Astrocyte of the cerebellum (primary cell): ENCODE measurements at regions not wholly inside any gene's neighbourhood (a gene's known extent, or its start where the extent isn't known, plus 50 kb on each side); places are given as distances from the start of the nearest gene placed in this dataset.

Experiments used
- DNase-seq: peaks from one replicate; pipeline ENCODE4 v3.0.0-alpha.2; 2011; ENCODE audit warnings: low read depth
- H3K4me3 ChIP-seq: 2 replicates; pipeline ENCODE4 v1.5.1; 2011; ENCODE audit warnings: mild to moderate bottlenecking, low read depth, low read length, moderate library complexity
- in situ Hi-C: cut with HindIII; loops from 2 replicates; pipeline ENCODE4 v1.10.0; 2017; ENCODE audit warnings: low sequenced_read_pairs
- TF ChIP-seq, protein P1 (sequence below): IDR thresholded peaks from 2 replicates; pipeline ENCODE4 v1.5.1; 2012; ENCODE audit warnings: low read length, low read depth, moderate library complexity, mild to moderate bottlenecking; ENCODE audit errors: missing control alignments

DNA sequence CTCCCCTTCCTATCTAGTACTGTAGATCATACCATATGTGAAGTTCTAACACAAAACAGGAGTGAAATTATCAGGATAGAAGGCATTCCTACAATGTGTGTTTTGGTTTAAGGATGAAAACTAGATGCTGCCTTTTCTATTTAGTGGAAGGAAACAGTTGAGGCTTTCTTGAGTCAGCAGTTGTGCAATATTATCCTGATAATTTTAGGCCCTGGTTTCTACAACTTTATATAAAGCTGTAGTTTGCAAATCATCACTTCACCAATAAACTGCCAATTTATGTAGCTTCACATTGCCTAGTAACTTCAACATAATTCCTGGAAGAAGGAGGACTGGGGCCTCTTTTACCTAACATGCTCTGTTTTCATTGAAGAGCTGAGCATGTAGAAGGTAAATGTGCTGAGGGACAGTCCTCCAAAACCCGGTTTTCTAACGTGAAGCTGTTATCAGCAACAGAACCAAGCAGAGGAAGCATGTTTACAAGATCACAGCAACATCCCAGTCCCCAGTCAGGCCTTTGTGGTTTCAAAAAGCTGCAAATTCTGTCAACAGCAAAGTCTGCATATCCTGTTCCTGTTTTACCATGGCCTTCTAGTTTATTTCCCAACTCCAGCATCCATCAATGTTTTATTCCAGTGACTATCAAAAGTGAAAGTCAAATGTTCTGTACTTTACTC lies 513.4 kb upstream of the MEF2C start:
- TF ChIP-seq, protein P1, sequence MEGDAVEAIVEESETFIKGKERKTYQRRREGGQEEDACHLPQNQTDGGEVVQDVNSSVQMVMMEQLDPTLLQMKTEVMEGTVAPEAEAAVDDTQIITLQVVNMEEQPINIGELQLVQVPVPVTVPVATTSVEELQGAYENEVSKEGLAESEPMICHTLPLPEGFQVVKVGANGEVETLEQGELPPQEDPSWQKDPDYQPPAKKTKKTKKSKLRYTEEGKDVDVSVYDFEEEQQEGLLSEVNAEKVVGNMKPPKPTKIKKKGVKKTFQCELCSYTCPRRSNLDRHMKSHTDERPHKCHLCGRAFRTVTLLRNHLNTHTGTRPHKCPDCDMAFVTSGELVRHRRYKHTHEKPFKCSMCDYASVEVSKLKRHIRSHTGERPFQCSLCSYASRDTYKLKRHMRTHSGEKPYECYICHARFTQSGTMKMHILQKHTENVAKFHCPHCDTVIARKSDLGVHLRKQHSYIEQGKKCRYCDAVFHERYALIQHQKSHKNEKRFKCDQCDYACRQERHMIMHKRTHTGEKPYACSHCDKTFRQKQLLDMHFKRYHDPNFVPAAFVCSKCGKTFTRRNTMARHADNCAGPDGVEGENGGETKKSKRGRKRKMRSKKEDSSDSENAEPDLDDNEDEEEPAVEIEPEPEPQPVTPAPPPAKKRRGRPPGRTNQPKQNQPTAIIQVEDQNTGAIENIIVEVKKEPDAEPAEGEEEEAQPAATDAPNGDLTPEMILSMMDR, result no peak
- no peak overlapping the region for H3K4me3 ChIP-seq
- no peak for DNase-seq
- in situ Hi-C loops, result no loop called here

DNA sequence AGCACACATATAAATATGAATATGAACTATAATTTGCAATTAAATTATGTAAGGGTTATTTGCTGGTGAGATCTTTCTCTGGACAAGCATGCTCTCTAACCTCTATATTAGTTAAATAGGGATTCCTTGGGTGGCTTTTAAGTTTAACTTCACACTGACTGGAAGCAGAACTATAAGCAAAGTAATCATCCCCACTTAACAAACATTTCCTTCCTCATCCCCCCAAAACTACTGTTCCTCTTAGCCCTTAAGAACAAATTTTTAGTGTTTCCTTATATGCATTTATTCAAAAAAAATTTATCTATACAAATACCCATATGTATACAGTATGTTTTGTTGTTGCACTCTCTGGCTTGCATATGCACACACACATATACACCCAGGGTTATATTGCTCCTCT lies 512.1 kb upstream of the MEF2C start:
- TF ChIP-seq, protein P1, result no peak
- in situ Hi-C loops, result no loop called here
- no peak overlapping the region for H3K4me3 ChIP-seq
- DNase-seq, result no peak

DNA sequence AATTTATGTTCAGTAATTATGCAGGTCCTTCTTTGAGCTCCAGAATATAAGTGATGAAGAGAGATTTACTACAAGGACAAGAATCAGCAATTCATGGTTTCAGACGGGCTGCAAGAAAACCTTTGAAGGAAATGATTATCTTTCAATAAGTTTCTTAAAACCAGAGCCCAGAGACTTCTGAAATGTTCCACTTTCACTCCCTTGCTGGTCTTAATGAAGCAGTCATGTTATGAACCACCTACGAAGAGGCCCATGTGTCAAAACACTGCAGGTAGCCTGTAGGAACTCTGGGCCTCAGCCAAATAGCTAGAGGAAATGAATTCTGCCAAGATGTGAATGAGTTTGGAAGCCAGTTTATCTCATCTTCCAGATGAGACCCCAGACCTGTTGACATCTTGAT lies 505.9 kb upstream of the MEF2C start:
- DNase-seq, result no peak
- H3K4me3 ChIP-seq, result no peak overlapping the region
- in situ Hi-C loops, result no loop called here
- TF ChIP-seq, protein P1, result no peak

DNA sequence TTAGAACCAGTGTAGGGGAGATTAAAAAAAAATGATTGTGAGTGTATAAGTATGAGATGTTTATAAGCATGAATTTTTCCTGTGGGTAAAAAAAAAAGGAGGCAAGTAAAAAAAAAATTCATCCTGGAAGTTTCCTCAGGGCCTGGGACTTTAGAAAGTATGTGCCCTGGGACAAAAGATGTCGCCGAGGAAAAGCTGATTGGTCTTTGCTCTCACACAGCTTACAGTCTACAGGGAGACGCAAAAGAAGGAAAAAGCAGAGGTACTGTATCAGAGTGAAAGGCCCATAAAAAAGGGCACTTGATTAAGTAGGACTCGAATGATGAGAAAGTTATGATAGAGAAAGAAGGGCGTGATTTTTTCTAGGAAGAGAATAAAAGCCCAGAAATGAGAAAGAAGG lies 501.4 kb upstream of the MEF2C start:
- TF ChIP-seq, protein P1, result no peak
- in situ Hi-C loops, result no loop called here
- no peak overlapping the region for H3K4me3 ChIP-seq
- no peak for DNase-seq

DNA sequence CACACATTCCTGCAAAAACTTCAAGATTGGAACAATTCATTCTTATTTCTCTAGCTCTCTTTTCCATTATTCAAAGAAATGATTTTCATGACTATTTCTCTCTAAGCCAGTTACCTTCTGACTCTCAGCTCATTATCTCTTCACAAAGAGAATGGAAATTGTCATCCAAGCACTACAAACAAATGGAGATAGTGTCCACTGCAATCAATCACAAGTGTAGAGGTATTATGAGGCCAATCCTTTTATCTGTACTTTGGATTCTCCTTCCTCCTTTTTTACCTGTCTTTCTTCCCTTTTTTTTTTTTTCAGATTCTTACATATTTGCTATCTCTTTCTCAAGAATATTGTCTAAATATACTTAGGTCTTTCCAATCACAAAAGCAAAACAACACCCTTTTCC lies 497.7 kb upstream of the MEF2C start:
- TF ChIP-seq, protein P1, result no peak
- H3K4me3 ChIP-seq, result no peak overlapping the region
- in situ Hi-C loops, result no loop called here
- no peak for DNase-seq

DNA sequence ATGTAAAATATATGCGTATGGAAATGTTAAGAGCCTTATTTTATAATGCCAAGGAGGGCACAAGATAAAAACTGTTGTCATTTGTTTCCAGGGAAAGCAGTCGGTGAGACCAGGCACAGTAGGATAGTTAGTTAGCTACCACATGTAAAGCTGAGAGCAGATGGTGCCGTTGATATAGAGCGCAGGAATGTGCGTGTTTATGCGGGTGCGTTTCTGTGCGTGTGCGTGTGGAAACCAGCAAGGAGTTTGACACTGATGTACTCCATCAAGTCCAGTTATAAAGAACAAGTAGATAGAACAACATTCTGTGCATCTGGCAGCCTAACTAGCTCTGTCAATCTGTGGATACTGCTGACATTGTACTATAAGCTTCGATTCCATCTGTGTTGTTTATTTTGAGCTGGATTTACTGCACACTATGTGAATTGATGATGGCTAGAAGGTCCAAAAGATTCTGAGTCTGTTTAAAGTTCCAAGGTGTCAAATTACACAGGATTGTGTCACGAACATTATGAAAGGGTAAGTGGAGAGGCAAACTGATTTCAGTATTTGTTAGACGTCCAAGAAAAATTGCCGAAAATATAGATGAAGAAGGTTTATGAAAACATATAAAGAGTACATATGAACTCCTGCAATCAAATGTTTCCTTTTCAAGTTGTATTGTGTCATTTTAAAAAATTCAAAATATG lies 494.9 kb upstream of the MEF2C start:
- TF ChIP-seq, protein P1, result no peak
- no peak overlapping the region for H3K4me3 ChIP-seq
- DNase-seq, result no peak
- in situ Hi-C loops, result no loop called here
